GM12878 (cell line): ENCODE measurements at regions not wholly inside any gene's neighbourhood (a gene's known extent, or its start where the extent isn't known, plus 50 kb on each side); places are given as distances from the start of the nearest gene placed in this dataset.
A peak's percentile ranks its signal among the peaks of the same experiment; 100 is the strongest.

Experiments
- ATF7 ChIP-seq: fragments of 450-650 bp; IDR thresholded peaks from 2 replicates; pipeline ENCODE4 v1.6.1; 2016; ENCODE audit warnings: low read depth, mild to moderate bottlenecking
- BHLHE40 ChIP-seq, 2 experiments: fragments of 450-650 bp in 1 of 2; IDR thresholded peaks; 2 replicates each; pipeline ENCODE4 v1.6.1; 2011 to 2017; ENCODE audit warnings: low read depth in 2 of 2, borderline replicate concordance in 1 of 2, improper control_type of control experiment in 1 of 2, low read length in 1 of 2, mild to moderate bottlenecking in 1 of 2
- CHD1 ChIP-seq: IDR thresholded peaks from 2 replicates; pipeline ENCODE4 v1.6.1; 2012; ENCODE audit warnings: low read depth, low read length, improper control_type of control experiment
- DPF2 ChIP-seq: fragments of 450-650 bp; IDR thresholded peaks from 2 replicates; pipeline ENCODE4 v1.6.1; 2017; ENCODE audit warnings: mild to moderate bottlenecking
- EED ChIP-seq: sonication (generic); IDR thresholded peaks from 2 replicates; pipeline ENCODE4 v1.6.1; 2016; ENCODE audit warnings: antibody characterized with exemption, low read depth
- EZH2 ChIP-seq: IDR thresholded peaks from 2 replicates; pipeline ENCODE4 v1.6.1; 2012; ENCODE audit warnings: low read depth, mild to moderate bottlenecking, control low read depth, inconsistent platforms, low read length, borderline replicate concordance; ENCODE audit not compliant: control insufficient read depth
- FOXM1 ChIP-seq: IDR thresholded peaks from 2 replicates; pipeline ENCODE4 v1.6.1; 2012; ENCODE audit warnings: low read depth, mild to moderate bottlenecking, inconsistent platforms, low read length, moderate library complexity
- GATAD2B ChIP-seq: fragments of 450-650 bp; conservative IDR thresholded peaks from 2 replicates; pipeline ENCODE4 v1.6.1; 2017; ENCODE audit warnings: low read depth, mild to moderate bottlenecking, moderate library complexity
- IRF4 ChIP-seq: IDR thresholded peaks from 2 replicates; pipeline ENCODE4 v1.6.1; 2011; ENCODE audit warnings: low read depth, low read length
- JUNB ChIP-seq: IDR thresholded peaks from 2 replicates; pipeline ENCODE4 v1.6.1; 2016; ENCODE audit warnings: antibody characterized with exemption, mild to moderate bottlenecking
- MTA2 ChIP-seq: fragments of 450-650 bp; IDR thresholded peaks from 2 replicates; pipeline ENCODE4 v1.6.1; 2016; ENCODE audit warnings: low read depth, mild to moderate bottlenecking, moderate library complexity
- MXI1 ChIP-seq: fragments of 150-350 bp; IDR thresholded peaks from 2 replicates; pipeline ENCODE4 v1.6.1; 2011; ENCODE audit warnings: low read depth, mild to moderate bottlenecking, inconsistent platforms, low read length, improper control_type of control experiment
- NBN ChIP-seq: fragments of 450-650 bp; IDR thresholded peaks from 2 replicates; pipeline ENCODE4 v1.6.1; 2016
- PML ChIP-seq: IDR thresholded peaks from 2 replicates; pipeline ENCODE4 v1.6.1; 2012; ENCODE audit warnings: low read length, inconsistent platforms
- RAD21 ChIP-seq: IDR thresholded peaks from 2 replicates; pipeline ENCODE4 v1.6.1; 2011; ENCODE audit warnings: mild to moderate bottlenecking, low read depth, low read length, moderate library complexity; ENCODE audit not compliant: insufficient read depth
- RAD51 ChIP-seq: fragments of 450-650 bp; IDR thresholded peaks from 2 replicates; pipeline ENCODE4 v1.6.1; 2016; ENCODE audit warnings: moderate library complexity, mild to moderate bottlenecking, inconsistent platforms
- TAF1 ChIP-seq: IDR thresholded peaks from 2 replicates; pipeline ENCODE4 v1.6.1; 2011; ENCODE audit warnings: mild to moderate bottlenecking, low read depth, low read length, borderline replicate concordance
- TARDBP ChIP-seq: IDR thresholded peaks from 2 replicates; pipeline ENCODE4 v1.6.1; 2016; ENCODE audit warnings: borderline replicate concordance
- TCF7 ChIP-seq: IDR thresholded peaks from 2 replicates; pipeline ENCODE4 v1.6.1; 2014; ENCODE audit warnings: antibody characterized with exemption, borderline replicate concordance
- TF ChIP-seq, protein P1 (sequence below): IDR thresholded peaks from 2 replicates; pipeline ENCODE4 v1.6.1; 2012; ENCODE audit warnings: improper control_type of control experiment, low read depth, low read length; ENCODE audit not compliant: insufficient replicate concordance
- TF ChIP-seq, protein P2 (sequence below): fragments of 150-350 bp; IDR thresholded peaks from 2 replicates; pipeline ENCODE4 v1.6.1; 2016; ENCODE audit warnings: low read depth, low read length
- TF ChIP-seq, protein P3 (sequence below): fragments of 450-650 bp; IDR thresholded peaks from 2 replicates; pipeline ENCODE4 v1.6.1; 2017; ENCODE audit warnings: low read depth, mild to moderate bottlenecking, moderate library complexity

DNA sequence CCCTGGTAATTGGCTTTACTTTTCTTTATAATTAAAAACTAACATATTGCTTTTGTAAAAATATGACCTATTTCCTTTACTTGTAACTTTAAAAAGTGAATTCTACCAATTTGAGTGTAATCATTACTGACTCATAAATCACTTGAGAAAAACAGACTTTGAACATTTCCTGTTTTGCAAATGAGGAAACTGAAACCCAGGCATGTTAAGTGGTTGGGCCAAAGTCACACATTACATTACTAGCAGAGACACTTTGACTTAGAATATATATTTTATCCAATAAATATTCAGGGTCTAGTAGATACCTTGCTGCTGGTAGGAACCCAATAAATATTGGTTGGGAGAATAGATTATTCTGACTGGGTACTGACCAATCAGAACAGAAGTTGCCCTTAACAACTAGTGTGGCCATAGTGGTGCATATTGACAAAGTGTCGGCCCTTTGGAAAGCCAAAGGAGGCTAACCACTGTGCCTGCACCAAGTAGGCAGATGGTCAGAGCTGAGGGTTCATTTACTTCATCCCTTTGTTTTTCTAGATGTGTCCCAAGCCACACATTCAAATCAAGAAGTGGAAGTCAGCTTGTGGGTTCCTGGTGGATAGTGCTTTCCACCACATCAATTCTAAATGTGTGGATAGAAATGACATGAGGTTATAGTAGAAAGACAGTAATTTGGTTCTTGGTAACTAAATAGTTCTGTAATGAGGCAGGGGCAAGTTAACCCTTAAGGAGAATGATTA is 365.1 kb upstream of the RIOK2 start (continued):
- TF ChIP-seq EED (peak; percentile 67), CHD1 (no peak), ATF7 (peak; percentile 53), TCF7 (peak; percentile 88; the same call in 1 of the 2 replicates), TAF1 (no peak), PML (0 out of 2 replicates have a peak, but pooled peaks have one; percentile 34), IRF4 (peak; percentile 64; the same call in 1 of the 2 replicates), RAD51 (no peak), NBN (no peak; the same call in 1 of the 2 replicates), GATAD2B (0 out of 2 replicates have a peak, but pooled peaks have one; percentile 41), MTA2 (peak; percentile 96), EZH2 (no peak), BHLHE40 (IDR thresholded peaks at IDR 0.05; ENCODE audit: borderline replicate concordance in 1 of 2, low read depth in 2 of 2, low read length in 1 of 2) (no peak; a peak in 1 of 4 replicates), MXI1 (no peak), FOXM1 (peak; percentile 76; the same call in 1 of the 2 replicates), RAD21 (no peak), DPF2 (peak; percentile 90), TARDBP (no peak), JUNB (peak; percentile 65)
- TF ChIP-seq, protein P1, sequence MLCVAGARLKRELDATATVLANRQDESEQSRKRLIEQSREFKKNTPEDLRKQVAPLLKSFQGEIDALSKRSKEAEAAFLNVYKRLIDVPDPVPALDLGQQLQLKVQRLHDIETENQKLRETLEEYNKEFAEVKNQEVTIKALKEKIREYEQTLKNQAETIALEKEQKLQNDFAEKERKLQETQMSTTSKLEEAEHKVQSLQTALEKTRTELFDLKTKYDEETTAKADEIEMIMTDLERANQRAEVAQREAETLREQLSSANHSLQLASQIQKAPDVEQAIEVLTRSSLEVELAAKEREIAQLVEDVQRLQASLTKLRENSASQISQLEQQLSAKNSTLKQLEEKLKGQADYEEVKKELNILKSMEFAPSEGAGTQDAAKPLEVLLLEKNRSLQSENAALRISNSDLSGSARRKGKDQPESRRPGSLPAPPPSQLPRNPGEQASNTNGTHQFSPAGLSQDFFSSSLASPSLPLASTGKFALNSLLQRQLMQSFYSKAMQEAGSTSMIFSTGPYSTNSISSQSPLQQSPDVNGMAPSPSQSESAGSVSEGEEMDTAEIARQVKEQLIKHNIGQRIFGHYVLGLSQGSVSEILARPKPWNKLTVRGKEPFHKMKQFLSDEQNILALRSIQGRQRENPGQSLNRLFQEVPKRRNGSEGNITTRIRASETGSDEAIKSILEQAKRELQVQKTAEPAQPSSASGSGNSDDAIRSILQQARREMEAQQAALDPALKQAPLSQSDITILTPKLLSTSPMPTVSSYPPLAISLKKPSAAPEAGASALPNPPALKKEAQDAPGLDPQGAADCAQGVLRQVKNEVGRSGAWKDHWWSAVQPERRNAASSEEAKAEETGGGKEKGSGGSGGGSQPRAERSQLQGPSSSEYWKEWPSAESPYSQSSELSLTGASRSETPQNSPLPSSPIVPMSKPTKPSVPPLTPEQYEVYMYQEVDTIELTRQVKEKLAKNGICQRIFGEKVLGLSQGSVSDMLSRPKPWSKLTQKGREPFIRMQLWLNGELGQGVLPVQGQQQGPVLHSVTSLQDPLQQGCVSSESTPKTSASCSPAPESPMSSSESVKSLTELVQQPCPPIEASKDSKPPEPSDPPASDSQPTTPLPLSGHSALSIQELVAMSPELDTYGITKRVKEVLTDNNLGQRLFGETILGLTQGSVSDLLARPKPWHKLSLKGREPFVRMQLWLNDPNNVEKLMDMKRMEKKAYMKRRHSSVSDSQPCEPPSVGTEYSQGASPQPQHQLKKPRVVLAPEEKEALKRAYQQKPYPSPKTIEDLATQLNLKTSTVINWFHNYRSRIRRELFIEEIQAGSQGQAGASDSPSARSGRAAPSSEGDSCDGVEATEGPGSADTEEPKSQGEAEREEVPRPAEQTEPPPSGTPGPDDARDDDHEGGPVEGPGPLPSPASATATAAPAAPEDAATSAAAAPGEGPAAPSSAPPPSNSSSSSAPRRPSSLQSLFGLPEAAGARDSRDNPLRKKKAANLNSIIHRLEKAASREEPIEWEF = no peak
- TF ChIP-seq, protein P2, sequence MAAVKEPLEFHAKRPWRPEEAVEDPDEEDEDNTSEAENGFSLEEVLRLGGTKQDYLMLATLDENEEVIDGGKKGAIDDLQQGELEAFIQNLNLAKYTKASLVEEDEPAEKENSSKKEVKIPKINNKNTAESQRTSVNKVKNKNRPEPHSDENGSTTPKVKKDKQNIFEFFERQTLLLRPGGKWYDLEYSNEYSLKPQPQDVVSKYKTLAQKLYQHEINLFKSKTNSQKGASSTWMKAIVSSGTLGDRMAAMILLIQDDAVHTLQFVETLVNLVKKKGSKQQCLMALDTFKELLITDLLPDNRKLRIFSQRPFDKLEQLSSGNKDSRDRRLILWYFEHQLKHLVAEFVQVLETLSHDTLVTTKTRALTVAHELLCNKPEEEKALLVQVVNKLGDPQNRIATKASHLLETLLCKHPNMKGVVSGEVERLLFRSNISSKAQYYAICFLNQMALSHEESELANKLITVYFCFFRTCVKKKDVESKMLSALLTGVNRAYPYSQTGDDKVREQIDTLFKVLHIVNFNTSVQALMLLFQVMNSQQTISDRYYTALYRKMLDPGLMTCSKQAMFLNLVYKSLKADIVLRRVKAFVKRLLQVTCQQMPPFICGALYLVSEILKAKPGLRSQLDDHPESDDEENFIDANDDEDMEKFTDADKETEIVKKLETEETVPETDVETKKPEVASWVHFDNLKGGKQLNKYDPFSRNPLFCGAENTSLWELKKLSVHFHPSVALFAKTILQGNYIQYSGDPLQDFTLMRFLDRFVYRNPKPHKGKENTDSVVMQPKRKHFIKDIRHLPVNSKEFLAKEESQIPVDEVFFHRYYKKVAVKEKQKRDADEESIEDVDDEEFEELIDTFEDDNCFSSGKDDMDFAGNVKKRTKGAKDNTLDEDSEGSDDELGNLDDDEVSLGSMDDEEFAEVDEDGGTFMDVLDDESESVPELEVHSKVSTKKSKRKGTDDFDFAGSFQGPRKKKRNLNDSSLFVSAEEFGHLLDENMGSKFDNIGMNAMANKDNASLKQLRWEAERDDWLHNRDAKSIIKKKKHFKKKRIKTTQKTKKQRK = no peak
- TF ChIP-seq, protein P3, sequence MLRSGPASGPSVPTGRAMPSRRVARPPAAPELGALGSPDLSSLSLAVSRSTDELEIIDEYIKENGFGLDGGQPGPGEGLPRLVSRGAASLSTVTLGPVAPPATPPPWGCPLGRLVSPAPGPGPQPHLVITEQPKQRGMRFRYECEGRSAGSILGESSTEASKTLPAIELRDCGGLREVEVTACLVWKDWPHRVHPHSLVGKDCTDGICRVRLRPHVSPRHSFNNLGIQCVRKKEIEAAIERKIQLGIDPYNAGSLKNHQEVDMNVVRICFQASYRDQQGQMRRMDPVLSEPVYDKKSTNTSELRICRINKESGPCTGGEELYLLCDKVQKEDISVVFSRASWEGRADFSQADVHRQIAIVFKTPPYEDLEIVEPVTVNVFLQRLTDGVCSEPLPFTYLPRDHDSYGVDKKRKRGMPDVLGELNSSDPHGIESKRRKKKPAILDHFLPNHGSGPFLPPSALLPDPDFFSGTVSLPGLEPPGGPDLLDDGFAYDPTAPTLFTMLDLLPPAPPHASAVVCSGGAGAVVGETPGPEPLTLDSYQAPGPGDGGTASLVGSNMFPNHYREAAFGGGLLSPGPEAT = 0 out of 2 replicates have a peak, but pooled peaks have one; percentile 35
